Uterus (tissue), 2 donors: ENCODE measurements at regions not wholly inside any gene's neighbourhood (a gene's known extent, or its start where the extent isn't known, plus 50 kb on each side); places are given as distances from the start of the nearest gene placed in this dataset.

Source experiments
- POLR2A ChIP-seq, 2 donors: fragments of 450-650 bp; IDR thresholded peaks; one replicate each; pipeline ENCODE4 v1.6.1; 2016; ENCODE audit warnings: antibody characterized with exemption in 2 of 2, mild to moderate bottlenecking in 1 of 2, moderate library complexity in 1 of 2
- TF ChIP-seq, protein P1 (sequence below), 4 experiments: fragments of 200-600 bp in 2 of 4; fragments of 450-650 bp in 2 of 4; sonication (generic) in 2 of 4; IDR thresholded peaks; one replicate each; pipeline ENCODE4 v1.5.1; 2016 to 2019; ENCODE audit warnings: antibody characterized with exemption in 4 of 4, mild to moderate bottlenecking in 2 of 4, moderate library complexity in 1 of 4

DNA sequence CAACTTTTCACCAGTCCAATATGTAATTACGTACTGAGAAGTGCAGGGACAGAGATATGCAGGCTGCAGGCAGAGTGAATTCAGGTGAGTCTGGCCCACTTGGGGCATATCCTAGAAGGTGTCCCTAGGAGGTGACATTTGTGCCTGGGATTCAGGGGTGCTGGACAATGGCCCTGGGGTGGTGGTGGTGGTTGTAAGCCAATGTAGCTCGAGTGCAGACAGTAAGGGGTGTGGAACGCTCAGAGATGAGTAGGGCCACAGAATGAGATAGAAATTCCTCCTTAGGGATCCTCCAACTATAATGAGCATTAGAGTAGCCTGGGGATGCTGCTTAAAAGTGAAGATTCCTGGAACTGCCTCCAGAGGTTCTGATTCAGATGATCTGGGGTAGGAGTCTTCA, 221.7 kb upstream of the MPHOSPH6 start:
- TF ChIP-seq, protein P1, sequence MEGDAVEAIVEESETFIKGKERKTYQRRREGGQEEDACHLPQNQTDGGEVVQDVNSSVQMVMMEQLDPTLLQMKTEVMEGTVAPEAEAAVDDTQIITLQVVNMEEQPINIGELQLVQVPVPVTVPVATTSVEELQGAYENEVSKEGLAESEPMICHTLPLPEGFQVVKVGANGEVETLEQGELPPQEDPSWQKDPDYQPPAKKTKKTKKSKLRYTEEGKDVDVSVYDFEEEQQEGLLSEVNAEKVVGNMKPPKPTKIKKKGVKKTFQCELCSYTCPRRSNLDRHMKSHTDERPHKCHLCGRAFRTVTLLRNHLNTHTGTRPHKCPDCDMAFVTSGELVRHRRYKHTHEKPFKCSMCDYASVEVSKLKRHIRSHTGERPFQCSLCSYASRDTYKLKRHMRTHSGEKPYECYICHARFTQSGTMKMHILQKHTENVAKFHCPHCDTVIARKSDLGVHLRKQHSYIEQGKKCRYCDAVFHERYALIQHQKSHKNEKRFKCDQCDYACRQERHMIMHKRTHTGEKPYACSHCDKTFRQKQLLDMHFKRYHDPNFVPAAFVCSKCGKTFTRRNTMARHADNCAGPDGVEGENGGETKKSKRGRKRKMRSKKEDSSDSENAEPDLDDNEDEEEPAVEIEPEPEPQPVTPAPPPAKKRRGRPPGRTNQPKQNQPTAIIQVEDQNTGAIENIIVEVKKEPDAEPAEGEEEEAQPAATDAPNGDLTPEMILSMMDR (IDR thresholded peaks at IDR 0.05): no peak
- TF ChIP-seq POLR2A (IDR thresholded peaks at IDR 0.05): no peak
